GM18868 (cell line): ENCODE measurements at regions not wholly inside any gene's neighbourhood (a gene's known extent, or its start where the extent isn't known, plus 50 kb on each side); places are given as distances from the start of the nearest gene placed in this dataset.

Experiments used
- ATAC-seq: cut with Tn5 transposase; IDR thresholded peaks from one replicate; pipeline ENCODE4 v1.9.1; 2021; ENCODE audit warnings: mild to moderate bottlenecking, moderate library complexity; ENCODE audit not compliant: unreplicated experiment

DNA sequence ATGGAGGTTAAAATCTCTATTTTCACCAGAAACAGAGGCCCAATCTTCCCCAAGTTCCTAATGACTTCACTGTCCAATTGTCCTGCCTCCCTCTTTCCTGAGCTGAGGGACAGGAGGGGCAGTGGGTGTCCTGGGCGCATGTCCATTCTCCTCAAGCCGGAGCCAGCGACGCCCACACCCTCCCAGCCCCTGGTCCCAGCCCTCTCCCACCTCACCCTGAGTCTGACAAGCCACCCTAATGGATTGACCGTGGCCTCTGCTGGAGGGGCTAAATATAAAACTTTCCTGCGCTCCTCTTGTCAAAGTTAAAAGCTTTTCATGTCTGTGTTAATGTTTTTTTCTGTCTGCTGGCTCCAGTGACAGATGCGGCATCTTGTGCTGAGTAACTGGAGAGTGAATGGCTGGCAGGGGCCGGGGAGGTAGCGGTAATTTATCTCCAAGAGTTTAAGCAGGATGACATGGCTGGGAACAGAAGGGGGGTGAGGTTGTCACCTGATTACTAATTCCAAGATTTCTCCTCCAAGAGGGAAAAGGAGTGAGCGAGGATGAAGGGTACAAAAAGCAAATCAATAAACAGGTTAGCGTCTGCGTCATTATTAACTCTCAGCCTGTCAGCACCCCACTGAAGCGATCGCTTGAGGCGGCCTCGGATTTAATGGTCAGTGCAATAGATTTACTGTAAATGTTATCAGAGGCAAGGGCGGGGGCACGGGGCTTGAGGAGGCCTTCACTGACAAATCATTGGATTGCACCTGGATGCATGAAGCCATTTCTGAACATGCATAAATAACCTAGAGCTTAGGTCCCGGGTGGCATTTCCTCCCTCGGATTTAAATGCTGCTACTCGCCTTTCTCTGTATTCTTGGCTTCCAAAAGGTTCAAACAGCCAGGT is 118.1 kb upstream of the MAFB start:
- no peak for ATAC-seq

- no peak for ATAC-seq
These were observed 118.8 kb upstream of the MAFB start for GRCh38 chr20:40807821-40808170.

DNA sequence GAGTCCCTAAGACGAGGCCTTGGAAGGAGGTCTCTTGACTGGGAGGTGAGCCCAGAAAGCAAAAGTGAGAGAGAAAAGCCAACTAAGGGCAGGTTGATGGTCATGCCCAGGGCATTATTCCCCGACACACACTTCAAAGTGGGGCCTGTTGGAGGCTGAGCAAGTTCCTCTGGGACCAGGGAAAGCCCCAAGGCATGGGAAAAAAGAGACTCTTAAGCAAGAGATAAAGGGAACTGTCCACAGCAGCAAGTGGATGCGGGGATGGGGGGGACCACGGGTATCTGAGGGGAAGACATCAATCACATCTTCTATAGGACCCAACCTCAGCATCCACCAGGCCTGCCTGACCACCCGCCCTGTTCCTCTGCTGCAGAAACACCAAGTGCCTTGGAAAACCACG is 119.9 kb upstream of the MAFB start:
- no peak for ATAC-seq

GRCh38 chr20:40809361-40809760 is 120.3 kb upstream of the MAFB start:
- ATAC-seq, result no peak

GRCh38 chr20:40810332-40811000 is 121.4 kb upstream of the MAFB start:
- no peak for ATAC-seq

GRCh38 chr20:40811004-40811403 is 122.0 kb upstream of the MAFB start:
- ATAC-seq, result no peak

- no peak for ATAC-seq
These were observed 122.8 kb upstream of the MAFB start for GRCh38 chr20:40811660-40812414.

DNA sequence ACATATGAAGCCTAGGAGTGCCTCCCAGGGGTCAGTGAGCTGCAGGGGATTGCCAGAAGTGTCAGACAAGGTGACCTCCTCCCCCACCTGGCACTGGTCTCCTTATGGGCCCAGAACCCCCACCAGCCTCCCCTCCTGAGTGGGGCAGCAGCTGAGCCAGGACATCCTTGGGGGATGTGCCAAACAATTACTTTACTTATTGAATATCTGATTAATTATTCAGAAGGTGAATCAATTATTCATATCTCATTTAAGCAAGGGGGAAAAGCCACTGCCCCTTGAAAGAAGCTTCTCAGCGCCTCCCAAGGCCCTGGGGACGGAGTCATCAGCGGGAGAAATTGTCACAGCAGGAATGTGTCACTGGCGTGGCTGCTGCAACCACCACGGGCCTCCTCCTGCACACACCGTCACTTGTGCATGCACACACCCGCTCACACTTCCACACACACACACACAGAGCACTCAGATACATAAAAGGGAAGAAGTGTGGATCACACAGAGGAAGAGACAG is 123.4 kb upstream of the MAFB start:
- no peak for ATAC-seq

- no peak for ATAC-seq
These were observed 124.0 kb upstream of the MAFB start for GRCh38 chr20:40813029-40813431.

- ATAC-seq, result no peak
These were observed 124.9 kb upstream of the MAFB start for GRCh38 chr20:40813708-40814630.

GRCh38 chr20:40814631-40814960 is 125.6 kb upstream of the MAFB start:
- no peak for ATAC-seq

GRCh38 chr20:40815156-40816038 is 126.4 kb upstream of the MAFB start:
- ATAC-seq, result no peak

GRCh38 chr20:40816039-40816352 is 127.0 kb upstream of the MAFB start:
- no peak for ATAC-seq

DNA sequence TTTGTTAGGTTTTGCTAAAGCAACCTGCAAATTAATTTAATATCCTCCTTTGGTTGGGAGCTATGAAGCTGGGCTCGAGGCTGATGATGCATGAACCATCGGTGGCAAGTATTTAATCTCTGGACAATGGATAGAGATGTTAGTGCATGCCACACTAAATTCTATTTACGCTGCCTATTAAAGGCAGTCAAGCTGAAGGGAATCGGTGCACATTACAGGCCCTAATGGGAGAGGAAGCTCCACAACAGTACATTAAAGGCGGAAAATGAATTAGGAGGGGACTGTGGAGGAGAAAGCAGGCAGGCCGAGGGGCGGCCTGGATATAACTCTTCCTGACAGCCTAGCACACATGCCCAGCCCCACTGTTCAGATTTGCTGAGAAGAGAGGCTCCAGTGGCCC is 132.4 kb upstream of the MAFB start:
- no peak for ATAC-seq

DNA sequence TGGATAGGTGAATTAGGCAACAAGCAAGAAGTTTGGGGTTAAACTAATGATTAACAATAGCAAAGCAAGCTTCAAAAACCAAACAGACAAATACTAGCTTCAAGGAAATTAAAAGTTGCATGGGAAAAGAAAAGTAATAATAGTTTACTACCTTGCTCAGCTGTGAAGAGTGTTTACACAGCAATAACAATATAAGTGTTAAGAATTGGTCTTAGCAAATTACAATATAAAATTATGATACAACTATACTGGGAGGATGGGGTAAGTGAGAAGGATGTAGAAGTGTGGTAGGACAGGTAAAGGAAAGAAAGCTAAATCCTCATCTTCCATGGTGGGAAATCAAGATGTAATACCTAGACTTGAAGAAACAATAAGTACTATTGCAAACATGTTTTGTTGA is 137.7 kb upstream of the MAFB start:
- no peak for ATAC-seq

- no peak for ATAC-seq
These were observed 146.3 kb upstream of the MAFB start for GRCh38 chr20:40835321-40835720.

GRCh38 chr20:40838509-40838908 is 149.5 kb upstream of the MAFB start:
- no peak for ATAC-seq

- ATAC-seq, result no peak
These were observed 154.2 kb upstream of the MAFB start for GRCh38 chr20:40843251-40843650.

DNA sequence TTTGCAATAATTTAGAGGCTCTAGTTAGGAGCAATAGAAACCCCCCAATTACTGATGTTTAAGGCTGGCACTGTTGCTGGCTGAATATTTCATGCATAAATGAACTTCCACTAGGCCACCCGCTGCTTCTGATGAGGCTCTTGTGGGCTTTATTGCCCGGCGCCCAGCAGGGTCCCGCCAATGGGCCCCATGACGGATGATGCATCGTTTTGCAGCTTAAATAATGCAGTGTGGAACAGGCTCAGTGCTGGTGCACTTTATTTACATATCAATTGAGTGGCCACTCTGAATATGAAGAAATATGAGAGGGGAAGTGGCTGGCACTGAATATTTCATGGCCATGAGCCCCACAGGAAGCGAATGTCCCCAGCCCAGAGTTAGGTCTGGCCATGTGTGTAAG is 155.3 kb upstream of the MAFB start:
- ATAC-seq, result no peak

- no peak for ATAC-seq
These were observed 159.1 kb upstream of the MAFB start for GRCh38 chr20:40848096-40848495.
